CD4-positive, alpha-beta T cell treated with Interleukin-4 for 4 hours (primary cell): ENCODE measurements at regions not wholly inside any gene's neighbourhood (a gene's known extent, or its start where the extent isn't known, plus 50 kb on each side); places are given as distances from the start of the nearest gene placed in this dataset.

Experiments
- DNase-seq: peaks from one replicate; pipeline ENCODE4 v3.0.0-alpha.2; 2020

GRCh38 chr7:127530148-127530547, 55.2 kb downstream of the GCC1 start:
- no peak for DNase-seq

GRCh38 chr7:127527561-127527960, 57.8 kb downstream of the GCC1 start:
- no peak for DNase-seq

GRCh38 chr7:127525866-127526480, 59.4 kb downstream of the GCC1 start:
- DNase-seq: no peak

- no peak for DNase-seq
These were observed 69.1 kb downstream of the GCC1 start for GRCh38 chr7:127516320-127516719.

- DNase-seq: peak; percentile 21
These were observed 70.9 kb downstream of the GCC1 start for GRCh38 chr7:127514499-127514898.

- no peak for DNase-seq
These were observed 72.1 kb downstream of the GCC1 start for GRCh38 chr7:127513311-127513710.

GRCh38 chr7:127512663-127513062, 72.7 kb downstream of the GCC1 start:
- DNase-seq: no peak

- DNase-seq: no peak
These were observed 80.7 kb downstream of the GCC1 start for GRCh38 chr7:127504715-127505114.

GRCh38 chr7:127501817-127502216, 83.6 kb downstream of the GCC1 start:
- no peak for DNase-seq

- no peak for DNase-seq
These were observed 94.9 kb upstream of the ZNF800 start for GRCh38 chr7:127487381-127487780.

GRCh38 chr7:127486654-127487053, 94.1 kb upstream of the ZNF800 start:
- DNase-seq: no peak

GRCh38 chr7:127485482-127485881, 93.0 kb upstream of the ZNF800 start:
- no peak for DNase-seq

- no peak for DNase-seq
These were observed 92.4 kb upstream of the ZNF800 start for GRCh38 chr7:127484954-127485353.

- no peak for DNase-seq
These were observed 86.0 kb upstream of the ZNF800 start for GRCh38 chr7:127478461-127478860.

- DNase-seq: no peak
These were observed 85.5 kb upstream of the ZNF800 start for GRCh38 chr7:127478024-127478355.

- no peak for DNase-seq
These were observed 85.0 kb upstream of the ZNF800 start for GRCh38 chr7:127477295-127478023.

GRCh38 chr7:127476618-127477017, 84.1 kb upstream of the ZNF800 start:
- no peak for DNase-seq

- DNase-seq: no peak
These were observed 81.9 kb upstream of the ZNF800 start for GRCh38 chr7:127474457-127474856.

- DNase-seq: no peak
These were observed 80.9 kb upstream of the ZNF800 start for GRCh38 chr7:127473409-127473808.

- DNase-seq: no peak
These were observed 67.6 kb upstream of the ZNF800 start for GRCh38 chr7:127460077-127460476.

GRCh38 chr7:127451258-127451657, 58.8 kb upstream of the ZNF800 start:
- DNase-seq: peak; percentile 2

GRCh38 chr7:127448566-127448965, 56.1 kb upstream of the ZNF800 start:
- no peak for DNase-seq

GRCh38 chr7:127447326-127447945, 54.9 kb upstream of the ZNF800 start:
- peak; percentile 69 for DNase-seq

- no peak for DNase-seq
These were observed 54.3 kb upstream of the ZNF800 start for GRCh38 chr7:127446842-127447241.
